Activated CD8-positive, alpha-beta T cell treated with anti-CD3 and anti-CD28 coated beads, Interleukin-2, amount 10 ng/mL, durations not matched to agents 7 days and 5 days (primary cell): ENCODE measurements at regions not wholly inside any gene's neighbourhood (a gene's known extent, or its start where the extent isn't known, plus 50 kb on each side); places are given as distances from the start of the nearest gene placed in this dataset.

Experiments used
- ATAC-seq: fragments of 150-1000 bp; cut with Tn5 transposase; one replicate; pipeline ENCODE4 v1.10.0; 2021; ENCODE audit warnings: moderate library complexity
- CTCF ChIA-PET: fragments of 350-600 bp; sonication (Branson Sonifier 250); formaldehyde crosslinking; loops from one replicate; lab custom pipeline; 2021; ENCODE audit warnings: antibody characterized with exemption; lab: Charles Lee
- POLR2A ChIA-PET: fragments of 350-600 bp; sonication (Branson Sonifier 250); formaldehyde crosslinking; loops from one replicate; lab custom pipeline; 2021; ENCODE audit warnings: antibody characterized with exemption; lab: Charles Lee
- DNase-seq: peaks from one replicate; pipeline ENCODE4 v3.0.0-alpha.2; 2020
- H3K27ac Mint-ChIP-seq: one replicate; pipeline ENCODE4 v1.8.0; 2021; ENCODE audit warnings: mild to moderate bottlenecking, mixed read lengths
- H3K27me3 Mint-ChIP-seq: one replicate; pipeline ENCODE4 v1.8.0; 2021; ENCODE audit warnings: low read depth, mixed read lengths
- H3K36me3 Mint-ChIP-seq: one replicate; pipeline ENCODE4 v1.8.0; 2021; ENCODE audit warnings: low read depth, mixed read lengths
- H3K4me1 Mint-ChIP-seq: one replicate; pipeline ENCODE4 v1.8.0; 2021; ENCODE audit warnings: low read depth, mixed read lengths
- H3K4me3 Mint-ChIP-seq: one replicate; pipeline ENCODE4 v1.8.0; 2021; ENCODE audit warnings: mild to moderate bottlenecking, mixed read lengths
- H3K9me3 Mint-ChIP-seq: one replicate; pipeline ENCODE4 v1.8.0; 2022; ENCODE audit warnings: mixed read lengths; ENCODE audit not compliant: insufficient read depth

DNA sequence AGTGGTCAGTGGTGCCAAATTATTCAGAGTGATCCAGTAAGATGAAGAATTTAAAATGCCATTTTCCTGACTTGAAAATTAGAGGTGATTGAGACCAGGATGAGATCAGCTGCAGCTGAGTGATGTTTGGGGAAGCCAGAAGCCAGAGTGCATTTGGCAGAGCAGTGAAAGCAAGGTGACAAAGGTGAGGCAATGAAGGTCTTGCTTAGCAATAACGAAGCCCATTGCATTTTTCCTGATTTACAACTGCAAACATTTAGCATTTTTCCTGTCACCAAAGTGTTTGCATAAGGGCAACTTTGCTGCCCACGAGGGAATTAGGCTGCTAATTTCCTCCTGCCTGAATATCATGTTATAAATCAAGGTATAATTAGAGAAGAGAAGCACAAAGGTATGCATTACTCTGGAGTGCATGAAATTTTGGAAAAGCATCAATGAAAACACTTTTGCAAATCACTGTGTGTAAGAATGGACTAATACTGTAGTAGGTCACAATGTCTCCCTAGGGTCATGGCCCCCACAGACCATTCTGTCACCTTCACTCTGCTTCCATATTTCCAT is 188.2 kb upstream of the LYPLAL1 start:
- ATAC-seq, result no peak
- Mint-ChIP-seq H3K27ac (no peak overlapping the region), H3K9me3 (no peaks in the 10 kb centered on the region), H3K4me3 (no peak overlapping the region), H3K4me1 (no peaks in the 10 kb centered on the region), H3K36me3 (no peaks in the 10 kb centered on the region), H3K27me3 (no peaks in the 10 kb centered on the region)
- CTCF ChIA-PET, result no interaction called here
- POLR2A ChIA-PET, result no interaction called here
- no peak for DNase-seq

DNA sequence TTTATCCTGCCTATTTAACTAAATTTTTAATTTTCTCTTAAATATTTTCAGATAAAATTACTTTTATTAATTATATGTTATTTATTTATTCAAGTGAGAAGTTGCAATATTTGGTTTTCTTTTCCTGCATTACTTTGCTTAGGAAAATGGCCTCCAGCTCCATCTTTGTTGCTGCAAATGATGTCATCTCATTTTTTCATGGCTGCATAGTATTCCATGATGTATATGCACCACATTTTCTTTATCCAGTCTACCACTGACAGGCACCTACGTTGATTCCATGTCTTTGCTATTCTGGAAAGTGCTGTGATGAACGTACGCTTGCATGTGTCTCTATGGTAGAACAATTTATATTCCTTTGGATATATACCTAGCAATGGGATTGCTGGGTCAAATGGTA is 186.9 kb upstream of the LYPLAL1 start:
- POLR2A ChIA-PET, result no interaction called here
- no peak for ATAC-seq

GRCh38 chr1:218990019-218990418 is 183.7 kb upstream of the LYPLAL1 start:
- Mint-ChIP-seq H3K36me3 (no peaks in the 10 kb centered on the region), H3K27me3 (no peaks in the 10 kb centered on the region), H3K4me3 (no peak overlapping the region), H3K27ac (no peak overlapping the region), H3K4me1 (no peaks in the 10 kb centered on the region), H3K9me3 (no peaks in the 10 kb centered on the region)
- CTCF ChIA-PET, result no interaction called here
- POLR2A ChIA-PET, result no interaction called here
- DNase-seq, result no peak
- ATAC-seq, result no peak

More for the DNA sequence above, 186.9 kb upstream of the LYPLAL1 start:
- H3K27ac Mint-ChIP-seq, result no peak overlapping the region
- no peak overlapping the region for H3K4me3 Mint-ChIP-seq
- no peaks in the 10 kb centered on the region for H3K4me1 Mint-ChIP-seq
- H3K9me3 Mint-ChIP-seq, result no peaks in the 10 kb centered on the region
- no peak for DNase-seq
- H3K27me3 Mint-ChIP-seq, result no peaks in the 10 kb centered on the region
- no peaks in the 10 kb centered on the region for H3K36me3 Mint-ChIP-seq
- CTCF ChIA-PET, result no interaction called here

DNA sequence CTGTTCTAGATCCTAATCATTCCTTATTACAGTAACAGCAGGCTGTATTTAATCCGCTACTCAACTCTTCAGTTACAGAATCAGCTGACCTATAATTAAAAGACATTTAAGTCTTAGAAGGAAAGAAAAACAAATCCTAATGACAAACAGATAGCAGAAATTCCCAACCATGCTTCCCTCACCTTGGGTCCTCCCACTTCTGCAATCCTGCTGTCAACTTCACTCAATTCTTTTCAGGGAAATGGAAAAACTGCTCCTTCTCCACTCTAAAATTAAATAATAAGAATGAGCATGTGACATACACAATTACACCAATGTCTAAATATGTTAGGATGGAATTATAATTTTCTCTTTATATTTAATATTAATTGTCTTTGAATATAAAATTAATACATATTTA is 182.6 kb upstream of the LYPLAL1 start:
- Mint-ChIP-seq H3K36me3 (no peaks in the 10 kb centered on the region), H3K9me3 (no peaks in the 10 kb centered on the region), H3K27ac (no peak overlapping the region), H3K4me1 (no peaks in the 10 kb centered on the region), H3K27me3 (no peaks in the 10 kb centered on the region), H3K4me3 (no peak overlapping the region)
- DNase-seq (no peak), ATAC-seq (no peak)
- ChIA-PET POLR2A (no interaction called here), CTCF (no interaction called here)

- no peak for DNase-seq
- H3K9me3 Mint-ChIP-seq, result no peaks in the 10 kb centered on the region
- ChIA-PET POLR2A (no interaction called here), CTCF (no interaction called here)
- H3K27me3 Mint-ChIP-seq, result no peaks in the 10 kb centered on the region
- no peak overlapping the region for H3K4me3 Mint-ChIP-seq
- H3K36me3 Mint-ChIP-seq, result no peaks in the 10 kb centered on the region
- H3K4me1 Mint-ChIP-seq, result no peaks in the 10 kb centered on the region
- ATAC-seq, result no peak
- H3K27ac Mint-ChIP-seq, result no peak overlapping the region
Measured at GRCh38 chr1:218994615-218995014, 179.1 kb upstream of the LYPLAL1 start.

- Mint-ChIP-seq H3K4me3 (no peak overlapping the region), H3K27me3 (no peaks in the 10 kb centered on the region), H3K4me1 (no peaks in the 10 kb centered on the region), H3K9me3 (no peaks in the 10 kb centered on the region), H3K36me3 (no peaks in the 10 kb centered on the region), H3K27ac (no peak overlapping the region)
- DNase-seq (no peak), ATAC-seq (no peak)
- CTCF ChIA-PET, result no interaction called here
- POLR2A ChIA-PET, result no interaction called here
Measured at GRCh38 chr1:218995091-218995665, 178.5 kb upstream of the LYPLAL1 start.

GRCh38 chr1:218996362-218996761 is 177.3 kb upstream of the LYPLAL1 start:
- no peak for ATAC-seq
- Mint-ChIP-seq H3K9me3 (no peaks in the 10 kb centered on the region), H3K27ac (no peak overlapping the region), H3K4me3 (no peak overlapping the region), H3K27me3 (no peaks in the 10 kb centered on the region), H3K4me1 (no peaks in the 10 kb centered on the region), H3K36me3 (no peaks in the 10 kb centered on the region)
- DNase-seq, result no peak
- ChIA-PET POLR2A (no interaction called here), CTCF (no interaction called here)

DNA sequence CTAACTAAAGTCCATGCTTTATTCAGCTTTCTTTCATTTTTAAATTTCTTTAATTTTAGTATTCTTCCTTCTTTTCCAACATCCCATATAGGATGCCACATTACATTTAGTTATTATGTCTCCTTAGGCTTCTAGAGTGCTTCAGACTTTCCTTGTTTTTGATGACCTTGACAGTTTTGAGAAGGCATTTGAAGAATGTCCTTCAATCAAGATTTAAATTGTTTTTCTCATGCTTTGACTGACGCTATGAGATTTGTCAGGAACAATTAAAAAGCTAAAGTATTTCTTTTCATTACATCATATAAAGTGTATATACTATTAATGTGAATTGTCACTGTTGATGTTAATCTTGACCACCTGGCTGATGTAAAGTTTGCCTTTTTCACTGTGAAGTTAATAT is 173.7 kb upstream of the LYPLAL1 start:
- H3K36me3 Mint-ChIP-seq, result no peaks in the 10 kb centered on the region
- no peaks in the 10 kb centered on the region for H3K4me1 Mint-ChIP-seq
- ATAC-seq (no peak), DNase-seq (no peak)
- ChIA-PET CTCF (no interaction called here), POLR2A (no interaction called here)
- no peak overlapping the region for H3K4me3 Mint-ChIP-seq
- no peak overlapping the region for H3K27ac Mint-ChIP-seq
- H3K27me3 Mint-ChIP-seq, result no peaks in the 10 kb centered on the region
- H3K9me3 Mint-ChIP-seq, result no peaks in the 10 kb centered on the region

- Mint-ChIP-seq H3K4me1 (no peaks in the 10 kb centered on the region), H3K27me3 (no peaks in the 10 kb centered on the region), H3K27ac (no peak overlapping the region), H3K9me3 (peaks cover 6% of the 10 kb centered on the region), H3K4me3 (no peak overlapping the region), H3K36me3 (no peaks in the 10 kb centered on the region)
- ATAC-seq (no peak), DNase-seq (no peak)
- ChIA-PET POLR2A (no interaction called here), CTCF (no interaction called here)
Measured at GRCh38 chr1:219000631-219001030, 173.0 kb upstream of the LYPLAL1 start.

DNA sequence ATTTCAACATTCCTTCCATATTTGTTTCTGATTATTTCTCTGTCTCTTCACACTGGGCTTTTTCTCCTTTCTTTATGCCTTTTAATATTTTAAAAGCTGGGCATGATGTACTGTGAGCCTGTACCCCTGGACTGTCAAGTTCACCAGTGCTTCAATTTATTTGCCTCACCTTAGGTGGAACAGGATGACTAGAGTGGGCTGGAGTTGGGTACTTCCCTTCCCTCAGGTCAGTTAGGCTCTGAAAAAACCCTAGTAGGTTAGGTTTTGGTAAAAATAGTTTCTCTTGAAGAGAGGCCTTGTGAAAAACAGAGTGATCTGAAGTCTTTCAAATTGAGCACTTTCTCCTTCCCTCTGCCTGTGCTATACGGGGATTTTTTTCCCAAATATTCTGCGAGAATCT is 163.0 kb upstream of the LYPLAL1 start:
- Mint-ChIP-seq H3K36me3 (no peaks in the 10 kb centered on the region), H3K27me3 (no peaks in the 10 kb centered on the region), H3K4me3 (no peak overlapping the region), H3K27ac (no peak overlapping the region), H3K4me1 (no peaks in the 10 kb centered on the region), H3K9me3 (peaks cover 5% of the 10 kb centered on the region)
- ChIA-PET POLR2A (no interaction called here), CTCF (no interaction called here)
- DNase-seq, result no peak
- no peak for ATAC-seq

- ChIA-PET POLR2A (no interaction called here), CTCF (no interaction called here)
- Mint-ChIP-seq H3K4me1 (no peaks in the 10 kb centered on the region), H3K36me3 (no peaks in the 10 kb centered on the region), H3K4me3 (no peak overlapping the region), H3K27me3 (no peaks in the 10 kb centered on the region), H3K9me3 (no peaks in the 10 kb centered on the region), H3K27ac (no peak overlapping the region)
- DNase-seq, result no peak
- no peak for ATAC-seq
Measured at GRCh38 chr1:219020386-219020785, 153.3 kb upstream of the LYPLAL1 start.

DNA sequence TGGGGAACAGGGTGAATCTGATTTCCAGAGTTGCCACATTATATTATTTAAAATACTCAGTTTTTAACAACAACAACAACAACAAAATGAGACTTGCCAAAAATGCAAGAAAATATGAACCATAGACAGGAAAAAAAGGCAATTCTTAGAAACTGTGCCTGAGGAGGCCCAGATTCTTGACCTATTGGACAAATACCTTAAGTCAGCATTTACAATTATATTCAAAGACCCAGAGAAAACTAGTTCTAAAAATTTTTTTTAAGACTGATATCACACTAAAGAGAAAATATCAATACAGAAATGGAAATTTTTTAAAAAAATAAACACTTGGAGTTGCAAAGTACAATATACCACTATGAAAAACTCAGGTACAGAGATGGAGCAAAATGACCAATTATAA is 152.8 kb upstream of the LYPLAL1 start:
- Mint-ChIP-seq H3K9me3 (no peaks in the 10 kb centered on the region), H3K4me3 (no peak overlapping the region), H3K36me3 (no peaks in the 10 kb centered on the region), H3K27me3 (no peaks in the 10 kb centered on the region), H3K4me1 (no peaks in the 10 kb centered on the region), H3K27ac (no peak overlapping the region)
- ATAC-seq (no peak), DNase-seq (no peak)
- ChIA-PET POLR2A (no interaction called here), CTCF (no interaction called here)

DNA sequence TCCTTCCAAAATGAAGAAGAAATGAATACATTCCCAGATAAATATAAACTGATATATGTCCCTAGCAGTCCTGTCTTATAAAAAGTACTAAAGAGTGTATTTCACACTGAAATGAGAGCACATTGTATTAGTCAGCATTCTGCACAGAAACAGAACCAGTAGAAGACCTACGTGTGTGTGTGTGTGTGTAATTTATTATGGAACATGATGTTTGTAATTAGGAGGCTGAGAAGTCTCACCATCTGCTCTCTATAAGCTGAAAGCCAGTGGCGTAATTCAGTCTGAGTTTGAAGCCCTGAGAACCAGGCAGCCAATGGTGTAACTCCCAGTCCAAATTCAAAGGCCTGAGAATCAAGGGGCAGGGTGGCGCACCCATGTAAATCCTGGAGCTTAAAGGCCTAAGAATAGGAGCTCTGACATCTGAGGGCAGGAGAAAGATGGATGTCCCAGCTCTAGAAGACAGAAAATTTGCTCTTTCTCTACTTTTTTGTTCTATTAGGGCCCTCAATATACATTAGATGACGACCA is 146.5 kb upstream of the LYPLAL1 start:
- Mint-ChIP-seq H3K36me3 (no peaks in the 10 kb centered on the region), H3K9me3 (no peaks in the 10 kb centered on the region), H3K27ac (no peak overlapping the region), H3K4me1 (no peaks in the 10 kb centered on the region), H3K27me3 (no peaks in the 10 kb centered on the region), H3K4me3 (no peak overlapping the region)
- ChIA-PET CTCF (no interaction called here), POLR2A (no interaction called here)
- ATAC-seq (no peak), DNase-seq (no peak)
